Gastroesophageal sphincter (tissue), 3 donors: ENCODE measurements at regions not wholly inside any gene's neighbourhood (a gene's known extent, or its start where the extent isn't known, plus 50 kb on each side); places are given as distances from the start of the nearest gene placed in this dataset.

ENCODE experiments used
- POLR2A ChIP-seq, 2 donors: fragments of 450-650 bp; IDR thresholded peaks; one replicate each; pipeline ENCODE4 v1.6.1; 2017; ENCODE audit warnings: antibody characterized with exemption in 2 of 2, mild to moderate bottlenecking in 2 of 2, moderate library complexity in 1 of 2
- TF ChIP-seq, protein P1 (sequence below), 4 experiments: fragments of 200-600 bp in 2 of 4; fragments of 450-650 bp in 2 of 4; sonication (generic) in 1 of 4; IDR thresholded peaks; one replicate each; pipeline ENCODE4 v1.5.1; 2017 to 2019; ENCODE audit warnings: antibody characterized with exemption in 4 of 4, mild to moderate bottlenecking in 2 of 4, moderate library complexity in 2 of 4

DNA sequence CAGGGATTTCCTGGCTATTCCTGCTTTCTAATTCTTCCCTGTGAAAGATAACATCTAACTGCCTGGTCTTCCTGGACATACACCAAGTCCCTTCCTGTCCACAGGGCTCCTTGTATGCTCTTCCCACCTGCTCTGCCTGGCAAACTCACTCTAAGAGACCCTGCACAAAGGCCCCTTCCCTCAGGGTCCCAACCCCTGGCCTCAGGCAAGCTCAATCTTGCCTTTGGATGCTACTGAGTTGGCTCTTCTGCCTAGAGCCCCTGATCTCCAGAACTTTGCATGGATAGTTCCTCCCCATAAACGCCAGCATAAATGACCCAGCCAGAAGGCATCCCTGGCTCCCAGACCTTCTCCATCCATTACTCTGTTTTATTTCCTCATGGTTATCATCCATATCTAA is 98.3 kb upstream of the OTOS start:
- TF ChIP-seq, protein P1, sequence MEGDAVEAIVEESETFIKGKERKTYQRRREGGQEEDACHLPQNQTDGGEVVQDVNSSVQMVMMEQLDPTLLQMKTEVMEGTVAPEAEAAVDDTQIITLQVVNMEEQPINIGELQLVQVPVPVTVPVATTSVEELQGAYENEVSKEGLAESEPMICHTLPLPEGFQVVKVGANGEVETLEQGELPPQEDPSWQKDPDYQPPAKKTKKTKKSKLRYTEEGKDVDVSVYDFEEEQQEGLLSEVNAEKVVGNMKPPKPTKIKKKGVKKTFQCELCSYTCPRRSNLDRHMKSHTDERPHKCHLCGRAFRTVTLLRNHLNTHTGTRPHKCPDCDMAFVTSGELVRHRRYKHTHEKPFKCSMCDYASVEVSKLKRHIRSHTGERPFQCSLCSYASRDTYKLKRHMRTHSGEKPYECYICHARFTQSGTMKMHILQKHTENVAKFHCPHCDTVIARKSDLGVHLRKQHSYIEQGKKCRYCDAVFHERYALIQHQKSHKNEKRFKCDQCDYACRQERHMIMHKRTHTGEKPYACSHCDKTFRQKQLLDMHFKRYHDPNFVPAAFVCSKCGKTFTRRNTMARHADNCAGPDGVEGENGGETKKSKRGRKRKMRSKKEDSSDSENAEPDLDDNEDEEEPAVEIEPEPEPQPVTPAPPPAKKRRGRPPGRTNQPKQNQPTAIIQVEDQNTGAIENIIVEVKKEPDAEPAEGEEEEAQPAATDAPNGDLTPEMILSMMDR (IDR thresholded peaks at IDR 0.05), result no peak
- no peak for TF ChIP-seq POLR2A (IDR thresholded peaks at IDR 0.05)
